ENCODE measurements at regions not wholly inside any gene's neighbourhood (a gene's known extent, or its start where the extent isn't known, plus 50 kb on each side); places are given as distances from the start of the nearest gene placed in this dataset.

DNA sequence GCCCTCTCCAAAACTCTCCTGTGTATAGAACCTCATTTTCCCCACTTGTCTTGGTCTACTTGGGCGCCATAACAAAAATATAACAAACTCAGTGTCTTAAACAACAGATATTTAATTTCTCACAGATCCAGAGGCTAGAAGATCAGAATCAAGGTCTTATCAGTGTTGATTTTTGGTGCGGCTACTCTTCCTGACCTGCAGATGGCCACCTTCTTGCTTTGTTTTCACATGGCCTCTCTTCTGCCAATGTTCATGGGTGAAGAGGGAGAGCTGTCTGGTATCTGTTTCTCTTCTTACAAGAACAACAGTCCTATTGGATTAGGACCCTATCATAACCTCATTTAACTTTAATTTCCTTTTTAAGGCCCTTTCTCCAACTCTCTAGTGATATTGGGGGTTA, 177.3 kb downstream of the PABPC4L start:
- peak; percentile 0 for DNase-seq (ENCODE audit: low read depth, low spot score)

DNA sequence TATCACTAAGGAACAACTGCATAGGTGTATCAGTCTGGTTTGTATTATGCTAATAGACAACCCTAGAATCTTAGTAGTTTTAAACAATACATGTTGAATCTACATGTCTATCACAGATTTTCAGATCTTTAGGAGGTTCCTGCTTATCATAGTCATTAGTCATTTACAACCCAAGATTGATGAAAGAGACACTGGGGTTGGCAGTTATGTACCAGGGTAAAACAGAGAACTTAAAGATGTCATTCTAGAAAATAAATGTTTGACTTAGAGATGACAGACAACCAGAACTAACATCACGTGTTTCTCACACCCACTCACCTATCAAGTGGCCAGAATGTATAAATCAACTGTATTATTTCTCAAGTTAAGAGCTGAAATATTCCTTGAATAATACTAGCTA, 181.9 kb downstream of the PABPC4L start:
- DNase-seq (ENCODE audit: low read depth, low spot score), result no peak

DNA sequence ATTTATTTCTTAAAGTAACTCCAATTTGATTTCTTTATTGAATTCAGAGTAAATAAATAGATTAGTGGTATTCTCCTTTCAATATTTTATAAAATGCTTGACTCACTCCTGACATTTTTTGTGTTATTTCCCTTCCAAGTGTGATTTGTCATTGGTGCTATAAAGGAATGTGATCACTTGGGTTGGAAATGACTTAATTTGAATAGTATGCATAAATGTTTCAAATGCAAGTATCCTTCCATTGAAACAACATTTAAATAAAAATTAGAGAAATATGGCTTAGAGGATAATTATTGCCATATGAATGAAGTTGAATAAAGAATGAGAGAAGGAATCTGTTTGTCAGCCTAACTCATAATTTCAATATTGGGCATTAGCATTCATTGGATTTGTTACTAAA, 182.7 kb downstream of the PABPC4L start:
- DNase-seq (ENCODE audit: low read depth, low spot score), result no peak

DNA sequence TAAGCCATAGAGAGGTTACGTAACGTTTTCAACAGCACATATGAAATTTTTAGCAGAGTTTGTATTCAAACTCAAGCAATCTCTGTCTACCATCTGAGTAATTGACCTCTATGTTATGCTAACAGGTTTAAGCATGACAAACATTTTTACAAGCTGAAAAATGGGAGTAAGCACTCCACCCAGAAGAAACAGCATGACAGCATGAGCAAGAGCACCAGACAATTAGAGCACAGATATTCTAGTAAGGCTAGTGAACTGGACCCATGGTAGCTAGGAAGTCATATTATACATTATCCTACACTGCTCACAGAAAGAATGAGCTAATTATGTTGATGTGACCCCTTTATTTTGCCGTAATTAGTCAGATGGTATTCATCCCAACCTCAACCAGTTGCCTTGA, 200.5 kb downstream of the PABPC4L start:
- DNase-seq (ENCODE audit: low read depth, low spot score), result no peak

DNA sequence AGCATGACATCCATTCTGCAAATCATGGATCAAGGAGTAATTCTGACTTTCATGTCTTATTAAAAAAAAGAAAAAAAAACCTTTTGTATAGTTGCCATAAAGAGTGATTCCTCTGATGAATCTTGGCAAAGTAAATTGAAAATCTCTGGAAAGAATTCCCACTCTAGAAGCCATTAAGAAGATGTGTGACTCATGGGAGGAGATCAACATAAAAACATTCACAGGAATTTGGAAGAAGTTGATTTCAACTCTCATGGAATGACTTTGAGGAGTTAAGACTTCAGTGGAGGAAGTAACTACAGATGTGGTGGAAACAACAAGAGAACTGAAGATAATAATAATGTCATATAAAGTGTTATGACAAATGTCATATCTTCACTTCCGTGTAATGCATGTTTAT, 204.2 kb downstream of the PABPC4L start:
- no peak for DNase-seq (ENCODE audit: low read depth, low spot score)

DNA sequence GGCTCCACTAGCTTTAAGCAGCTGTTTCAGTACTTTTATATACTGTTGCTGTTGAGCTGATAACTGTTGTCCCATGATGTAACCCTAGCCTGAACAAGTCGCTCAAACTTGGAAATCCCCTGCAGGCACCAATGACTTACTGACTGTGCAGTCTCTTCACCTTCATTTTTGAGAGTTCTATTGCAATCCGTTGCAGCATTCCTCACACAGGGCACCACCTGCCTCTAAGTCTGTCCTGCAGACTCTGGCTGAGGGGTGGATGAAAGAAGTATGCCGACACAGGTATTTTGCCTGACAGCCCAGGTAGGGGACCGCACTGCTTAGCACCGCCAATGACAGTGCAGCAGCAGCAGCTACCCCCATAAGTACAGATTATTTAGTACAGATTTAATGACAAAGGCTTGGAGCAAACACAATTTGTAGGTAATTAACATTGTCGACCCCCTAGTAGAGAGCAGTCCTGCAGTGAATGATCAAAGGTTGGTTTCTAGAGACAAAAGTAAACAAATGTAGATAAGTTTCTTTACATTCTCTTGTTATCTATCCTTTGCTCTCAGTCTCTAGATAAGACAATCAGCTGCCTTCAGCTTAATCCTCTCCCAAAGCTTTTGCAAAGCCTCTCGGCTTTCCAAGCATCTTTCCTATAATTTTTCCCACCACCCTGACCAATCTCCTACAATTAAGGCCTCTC, 205.0 kb downstream of the PABPC4L start:
- DNase-seq (ENCODE audit: low read depth, low spot score), result no peak

DNA sequence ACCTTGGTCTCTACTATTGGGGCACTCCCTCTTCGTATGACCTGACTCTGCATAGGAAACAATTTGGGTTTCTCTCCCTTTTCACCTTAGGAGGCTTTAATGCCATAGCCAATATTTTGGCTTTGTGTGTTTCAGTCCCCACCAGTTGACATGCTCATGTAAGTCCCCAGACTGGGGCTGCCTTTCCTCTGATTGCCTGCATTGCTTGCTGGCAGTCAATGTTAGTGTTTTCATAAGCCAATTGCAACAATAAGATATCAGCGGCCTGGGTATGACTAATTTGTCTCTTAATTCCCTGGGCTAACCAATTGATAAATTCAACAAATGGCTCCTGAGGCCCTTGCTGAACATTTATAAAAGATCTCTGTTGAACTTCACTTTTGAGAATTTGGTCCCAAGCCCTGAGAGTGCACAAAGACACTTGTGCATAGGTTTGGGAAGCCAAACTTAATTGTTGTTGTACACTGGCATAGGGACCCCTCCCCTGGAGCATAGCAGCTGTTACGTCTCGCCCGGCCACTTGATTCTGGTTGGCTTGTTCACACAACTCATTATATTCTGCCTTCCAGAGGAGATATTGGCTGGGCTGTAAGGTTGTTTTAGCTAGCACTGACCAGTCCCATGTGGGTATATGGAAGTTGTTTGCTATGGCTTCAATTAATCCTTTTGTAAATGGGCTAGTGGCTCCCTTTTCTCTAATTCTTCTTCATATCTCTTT, 206.2 kb downstream of the PABPC4L start:
- DNase-seq (ENCODE audit: low read depth, low spot score), result no peak

DNA sequence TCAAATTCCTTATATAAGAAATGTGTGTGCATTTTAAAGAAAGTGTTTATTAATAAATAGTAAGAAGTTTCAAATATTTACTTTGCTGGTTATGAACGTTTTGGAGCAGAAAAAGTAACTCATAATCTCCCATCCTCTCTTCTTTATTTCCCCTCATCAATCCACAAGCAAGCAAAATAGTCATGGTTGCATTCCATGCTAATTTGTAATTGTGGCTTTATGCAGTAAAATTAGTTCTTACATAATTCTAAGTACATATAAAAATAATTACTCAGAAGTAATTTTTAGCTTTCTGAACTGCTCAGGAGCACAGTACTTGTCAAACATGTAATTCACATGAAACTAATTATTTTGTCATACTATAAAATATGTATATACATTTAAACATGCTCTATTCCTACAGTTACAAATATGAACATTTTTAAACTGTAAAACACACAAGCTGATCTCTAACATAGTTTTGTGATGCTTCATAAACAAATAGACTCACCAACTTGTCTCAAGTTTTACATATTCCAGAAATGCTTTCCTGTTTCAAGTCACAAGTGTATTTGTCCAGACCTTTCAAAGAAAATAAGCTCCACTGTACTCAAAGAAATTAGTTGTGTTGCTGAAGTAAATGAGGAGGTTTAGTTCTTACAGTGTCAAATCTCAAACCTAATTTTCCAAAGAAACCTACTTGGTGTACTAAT, 218.9 kb downstream of the PABPC4L start:
- no peak for DNase-seq (ENCODE audit: low read depth, low spot score)

DNA sequence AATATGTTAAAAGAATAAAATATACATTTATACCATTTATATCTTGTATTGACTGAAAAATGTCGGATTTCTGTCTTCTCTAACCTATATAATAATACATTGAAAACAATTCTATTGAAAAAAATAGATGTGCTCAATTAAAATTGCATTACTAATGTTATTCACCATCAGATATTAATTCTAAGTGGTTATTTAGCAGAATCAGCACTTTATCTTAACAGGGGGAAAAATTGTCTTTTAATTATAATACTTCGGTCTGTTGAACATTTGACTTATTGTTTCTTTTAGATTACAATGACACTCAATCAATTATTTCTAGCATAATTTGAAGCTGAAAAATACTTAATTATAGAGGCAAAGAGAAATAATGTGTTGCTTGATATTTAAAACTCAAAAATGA, 220.3 kb downstream of the PABPC4L start:
- no peak for DNase-seq (ENCODE audit: low read depth, low spot score)

DNA sequence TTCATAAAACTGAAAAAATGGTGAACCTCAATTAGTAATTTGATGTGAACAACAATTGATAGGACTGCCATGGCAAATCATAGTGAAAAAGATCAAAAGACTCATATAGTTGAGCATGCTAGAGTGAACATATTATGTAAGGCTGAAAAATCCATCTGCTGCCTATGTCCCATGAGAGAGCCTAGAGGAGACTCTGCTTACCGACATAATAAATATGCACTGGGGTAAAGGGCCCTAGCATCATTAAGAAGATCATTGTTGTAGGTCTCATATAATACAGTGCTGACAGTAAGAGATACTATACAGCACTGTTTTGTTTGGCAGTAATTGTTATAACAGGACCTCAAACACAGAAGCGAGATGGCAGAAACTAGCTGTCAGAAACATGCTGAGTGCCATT, 229.0 kb downstream of the PABPC4L start:
- no peak for DNase-seq (ENCODE audit: low read depth, low spot score)

DNA sequence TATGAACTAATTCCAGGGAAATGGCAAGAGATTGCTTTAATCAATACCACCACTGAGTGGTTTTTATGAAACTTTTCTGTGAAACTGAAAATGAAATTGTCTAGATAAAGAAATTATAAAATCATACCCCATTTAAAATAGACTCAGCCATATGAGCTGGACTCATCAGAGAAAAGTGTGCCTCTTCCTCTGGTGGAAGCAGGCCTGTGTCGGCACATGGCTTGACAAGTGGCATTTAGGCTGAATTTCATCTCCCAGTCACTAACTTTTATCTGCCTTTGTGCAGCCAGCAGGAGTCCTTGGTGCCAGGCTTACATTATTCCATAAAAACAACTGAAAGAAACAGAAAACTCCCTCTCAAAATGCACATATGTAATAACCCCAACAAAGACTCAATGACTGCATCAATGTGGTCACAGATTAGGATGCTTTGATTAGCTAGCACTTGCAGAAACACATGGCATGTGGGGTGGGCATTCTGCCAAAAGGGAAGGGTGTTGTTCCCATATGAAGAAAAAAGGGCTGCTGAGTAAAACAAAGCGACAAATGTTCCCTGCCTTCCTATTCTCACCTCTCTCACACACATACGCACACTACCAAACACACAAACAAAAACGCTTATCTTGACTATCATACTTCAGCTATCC, 232.3 kb downstream of the PABPC4L start:
- DNase-seq (ENCODE audit: low read depth, low spot score), result no peak

DNA sequence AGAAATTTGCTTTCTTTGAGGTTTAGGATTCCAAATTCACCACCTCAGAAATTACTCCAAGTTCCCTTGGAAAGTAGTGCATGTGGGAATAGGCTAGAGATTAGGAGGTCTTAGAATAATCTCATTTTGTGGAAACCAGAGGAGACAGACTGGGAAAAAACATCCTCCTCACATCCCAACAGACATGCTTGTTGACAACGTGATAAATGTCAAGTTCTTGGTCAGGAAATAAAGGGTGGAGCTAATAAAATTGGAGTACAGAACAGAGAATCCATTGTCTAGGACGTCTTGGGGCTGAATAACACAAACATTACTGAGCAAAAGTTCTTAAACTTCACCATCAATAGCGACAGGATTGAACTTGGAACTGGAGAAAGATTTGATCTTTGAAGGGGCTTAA, 233.4 kb downstream of the PABPC4L start:
- no peak for DNase-seq (ENCODE audit: low read depth, low spot score)

DNA sequence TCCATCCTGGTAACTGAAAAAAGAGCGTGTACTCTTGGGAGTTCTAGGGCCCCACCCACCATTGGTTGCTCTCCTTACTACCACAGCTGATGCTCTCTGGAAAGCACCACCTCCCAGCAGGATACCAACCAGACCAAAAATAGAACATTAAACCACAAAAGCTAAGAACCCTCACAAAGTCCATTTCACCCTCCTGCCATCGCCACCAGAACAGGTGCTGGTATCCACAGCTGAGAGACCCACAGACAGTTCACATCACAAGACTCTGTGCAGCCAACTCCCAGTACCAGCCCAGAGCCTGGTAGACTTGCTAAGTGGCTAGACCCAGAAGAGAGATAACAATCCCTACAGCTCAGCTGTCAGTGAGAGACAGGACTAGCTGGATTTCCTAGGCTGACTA, 240.6 kb downstream of the PABPC4L start:
- DNase-seq (ENCODE audit: low read depth, low spot score), result no peak

DNA sequence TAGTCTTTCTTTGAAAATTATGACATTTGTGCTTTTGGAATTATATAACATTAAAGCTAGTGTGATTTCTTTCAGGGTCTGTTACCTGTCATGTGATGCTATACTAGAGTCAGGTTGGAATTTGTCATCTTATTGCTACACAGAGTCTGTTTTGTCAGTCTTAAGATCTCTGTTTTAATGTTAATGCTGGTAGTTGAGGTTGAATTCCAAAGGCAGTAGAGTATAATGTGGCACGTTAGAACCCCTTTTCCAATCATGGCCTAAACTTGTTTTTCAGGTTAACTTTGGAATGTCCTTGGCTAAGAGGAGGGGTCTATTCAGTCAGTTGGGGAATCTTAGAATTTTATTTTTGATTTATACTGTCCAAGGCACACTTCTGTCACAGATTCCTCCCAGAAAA, 258.5 kb downstream of the PABPC4L start:
- no peak for DNase-seq (ENCODE audit: low read depth, low spot score)

DNA sequence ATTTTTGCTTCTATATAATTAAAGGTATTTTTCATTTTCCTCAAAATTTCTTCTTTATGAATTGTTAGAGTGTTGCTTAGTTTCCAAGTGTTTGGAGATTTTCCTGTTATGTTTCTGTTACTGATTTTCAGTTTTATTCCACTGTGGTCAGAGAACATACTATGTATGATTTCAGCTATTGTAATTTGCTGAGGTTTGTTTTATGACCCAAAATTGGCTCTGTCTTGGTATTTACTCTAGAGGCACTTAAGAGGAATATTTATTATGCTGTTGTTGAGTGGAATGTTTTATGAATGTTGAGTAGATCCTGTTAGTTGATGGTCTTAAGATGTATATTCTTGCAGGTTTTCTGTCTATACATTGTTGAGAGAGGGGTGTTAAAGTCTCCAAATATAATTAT, 263.5 kb downstream of the PABPC4L start:
- no peak for DNase-seq (ENCODE audit: low read depth, low spot score)

DNA sequence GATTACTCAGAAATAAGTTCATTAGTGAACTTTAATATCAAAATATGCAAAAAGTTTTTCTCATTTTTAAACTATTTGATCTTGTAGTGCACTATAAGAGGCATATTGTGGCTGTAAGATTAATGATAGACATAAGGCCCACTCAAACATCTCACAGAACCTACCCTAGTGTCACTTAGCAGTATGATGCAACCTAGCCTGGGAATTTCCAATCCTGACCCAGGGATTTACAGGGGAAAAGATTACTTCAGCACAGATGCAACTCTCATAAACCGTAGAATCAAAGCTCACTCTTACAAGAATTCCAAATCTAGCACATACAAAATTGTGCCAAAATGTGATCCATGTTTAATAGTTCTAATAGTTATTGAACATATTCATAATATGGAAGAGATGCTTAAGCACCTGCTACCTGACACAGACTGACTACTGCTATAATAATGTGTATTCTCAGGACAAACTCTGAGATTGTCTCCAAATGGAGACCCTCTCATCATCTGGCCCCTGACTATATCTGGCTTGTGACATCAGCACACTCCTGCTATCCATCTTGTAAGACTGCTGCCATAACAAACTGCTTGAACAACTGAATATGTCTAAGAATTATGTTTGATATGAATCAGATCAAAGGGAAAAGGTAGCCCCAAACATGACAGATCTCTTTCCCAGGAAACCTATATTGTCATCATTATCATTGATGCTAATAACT, 271.9 kb downstream of the PABPC4L start:
- no peak for DNase-seq (ENCODE audit: low read depth, low spot score)

DNA sequence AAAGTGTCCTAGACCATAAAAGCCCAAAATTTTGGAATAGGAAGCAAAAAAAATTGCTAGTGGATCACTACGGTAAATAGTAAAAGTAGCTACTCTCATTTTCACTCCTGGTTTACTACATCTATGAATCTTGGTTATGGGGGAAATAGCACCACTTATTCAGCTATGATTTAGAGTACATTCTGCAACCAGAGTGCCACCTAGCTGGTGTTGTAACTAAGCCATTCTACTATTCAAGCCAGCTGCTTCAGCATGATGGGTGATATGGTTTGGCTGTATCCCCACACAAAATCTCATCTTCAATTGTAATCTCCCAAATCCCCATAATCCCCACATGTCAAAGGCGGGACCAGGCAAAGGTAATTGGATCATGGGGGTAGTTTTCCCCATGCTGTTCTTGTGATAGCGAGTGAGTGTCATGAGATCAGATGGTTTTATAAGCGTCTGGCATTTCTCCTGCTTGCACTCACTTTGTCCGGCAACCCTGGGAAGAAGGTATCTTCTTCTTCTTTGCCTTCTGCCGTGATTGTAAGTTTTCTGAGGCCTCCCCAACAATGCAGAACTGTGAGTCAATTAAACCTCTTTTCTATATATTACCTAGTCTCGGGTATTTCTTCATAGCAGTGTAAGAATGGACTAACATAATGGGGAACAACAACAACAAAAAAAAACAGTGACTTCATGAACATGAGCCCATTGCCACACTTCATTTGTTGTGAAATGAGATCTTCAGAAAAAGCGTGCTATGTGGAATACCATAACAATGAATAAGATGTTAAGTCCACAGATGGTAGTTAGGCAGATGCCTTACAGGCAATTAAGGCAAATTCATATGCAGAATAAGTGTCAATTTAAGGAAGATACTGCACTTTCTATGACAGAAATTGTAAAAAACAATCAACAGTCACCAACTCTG, 280.1 kb downstream of the PABPC4L start:
- DNase-seq (ENCODE audit: low read depth, low spot score), result no peak

DNA sequence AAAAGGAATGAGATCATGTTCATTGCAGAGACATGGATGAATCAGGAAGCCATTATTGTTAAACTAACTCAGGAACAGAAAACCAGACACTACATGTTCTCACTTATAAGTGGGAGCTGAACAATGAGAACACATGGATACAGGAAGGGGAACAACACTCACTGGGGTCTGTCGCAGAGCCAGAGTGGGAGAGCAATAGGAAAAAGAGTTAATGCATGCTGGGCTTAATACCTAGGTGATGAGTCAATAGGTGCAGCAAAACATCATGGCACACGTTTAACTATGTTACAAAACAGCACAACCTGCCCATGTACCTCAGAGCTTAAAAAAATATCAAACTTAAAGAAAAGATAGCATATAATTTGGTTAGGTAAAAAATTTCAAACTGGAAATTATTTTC, 281.4 kb downstream of the PABPC4L start:
- DNase-seq (ENCODE audit: low read depth, low spot score), result no peak

DNA sequence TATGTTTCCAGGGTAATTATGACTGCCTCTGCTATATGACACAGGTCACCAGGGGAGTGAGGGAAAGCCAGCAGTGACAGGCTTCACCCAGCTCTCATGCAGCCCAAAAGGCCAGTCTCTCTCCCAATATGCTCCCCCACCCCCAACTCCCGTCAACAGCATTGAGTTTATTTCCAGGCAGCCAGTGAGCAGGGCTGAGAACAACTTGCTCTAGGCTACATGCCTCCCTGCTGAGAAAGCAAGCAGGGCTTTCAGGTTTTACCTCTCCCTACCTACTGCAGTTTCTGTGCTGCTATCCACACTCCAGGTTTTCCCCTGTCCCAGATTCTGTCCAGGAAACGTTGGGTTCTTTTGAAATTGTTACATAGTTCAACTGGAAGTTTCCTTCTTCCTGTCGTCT, 291.4 kb downstream of the PABPC4L start:
- DNase-seq (ENCODE audit: low read depth, low spot score), result no peak

DNA sequence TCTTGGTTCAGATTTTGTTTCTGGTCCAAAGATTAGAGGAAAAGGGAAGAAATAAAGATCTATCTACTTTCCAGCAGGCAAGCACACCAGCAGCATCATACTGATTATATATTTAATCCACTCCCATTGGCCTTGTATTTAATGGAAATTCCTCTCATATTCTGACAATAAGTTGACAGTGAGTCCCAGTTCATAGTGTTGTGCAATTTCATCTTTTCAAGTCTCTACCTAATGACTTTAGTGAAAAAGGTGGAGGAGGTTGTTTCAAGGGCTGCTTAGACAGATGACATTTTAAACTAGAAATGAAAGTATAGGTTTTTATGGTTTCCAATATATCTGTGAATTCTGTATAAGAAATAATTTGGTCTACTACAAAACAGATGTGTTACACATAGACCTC, 298.6 kb downstream of the PABPC4L start:
- no peak for DNase-seq (ENCODE audit: low read depth, low spot score)

DNA sequence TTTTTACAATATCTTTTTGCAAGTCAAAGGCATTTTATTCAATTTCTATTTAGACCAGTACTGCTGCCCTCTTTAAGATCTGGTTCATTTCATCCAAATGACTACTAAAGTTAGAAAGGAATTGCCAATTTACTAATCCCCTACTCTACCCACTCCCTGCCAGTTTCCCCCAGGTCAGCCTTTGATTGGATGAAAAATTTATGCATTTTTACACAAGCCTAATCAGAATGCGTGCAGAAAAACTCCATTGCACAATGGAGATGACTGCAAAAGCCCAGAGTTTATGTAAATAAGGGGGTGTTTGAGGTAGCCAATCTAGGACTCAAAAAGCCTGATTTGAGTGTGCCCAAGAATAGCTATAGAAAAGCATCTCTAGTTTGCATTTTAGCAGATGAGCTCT, 310.6 kb downstream of the PABPC4L start:
- no peak for DNase-seq (ENCODE audit: low read depth, low spot score)
